HepG2 (cell line): ENCODE measurements at regions not wholly inside any gene's neighbourhood (a gene's known extent, or its start where the extent isn't known, plus 50 kb on each side); places are given as distances from the start of the nearest gene placed in this dataset.

ENCODE experiments used
- ATAC-seq: fragments of 200-7000 bp; cut with Tn5 transposase; 3 replicates; pipeline ENCODE4 v1.9.1; 2020; ENCODE audit warnings: mild to moderate bottlenecking, moderate library complexity
- BruUV-seq: library from RNA; stranded (reverse); fragments of 400-500 nt; replicated peaks from 2 replicates; lab custom pipeline; 2021; lab: Mats Ljungman, UMichigan
- CTCF ChIA-PET: fragments of 300-600 bp; formaldehyde crosslinking; extraction: SDS; loops from one replicate; lab custom pipeline; 2021; ENCODE audit warnings: low total read pairs, inconsistent platforms, low intra/inter-chr PET ratio; lab: Yijun Ruan, JAX
- POLR2A ChIA-PET: fragments of 350-600 bp; sonication (Branson Sonifier 250); formaldehyde crosslinking; loops from one replicate; lab custom pipeline; 2020; ENCODE audit warnings: antibody characterized with exemption, inconsistent platforms; lab: Yijun Ruan, JAX
- DNase-seq: peaks from one replicate; pipeline ENCODE4 v3.0.0-alpha.2; 2015; ENCODE audit warnings: low spot score
- FAIRE-seq: peaks from 3 replicates; lab custom pipeline; 2011; peaks lifted over from hg19 to GRCh38; lab: Jason Lieb, UNC
- H2AFZ ChIP-seq: one replicate; pipeline ENCODE4 v1.6.1; 2011; ENCODE audit warnings: low read length, inconsistent platforms
- H3K27ac ChIP-seq: fragments of 300-600 bp; 3 replicates; pipeline ENCODE4 v1.8.0; 2011; ENCODE audit warnings: mixed run types, mild to moderate bottlenecking, mixed read lengths, low read length, inconsistent platforms; ENCODE audit not compliant: insufficient read depth; ENCODE audit errors: extremely low read length
- H3K27me3 ChIP-seq, 2 experiments: fragments of 200-600 bp in 1 of 2; 2 replicates in 1 of 2; 3 replicates in 1 of 2; pipeline versions ENCODE4 v1.6.0 to v1.8.0; 2011; ENCODE audit warnings: low read length in 2 of 2, mild to moderate bottlenecking in 2 of 2, moderate library complexity in 2 of 2, inconsistent platforms in 1 of 2; ENCODE audit not compliant: insufficient read depth in 2 of 2, control insufficient read depth in 1 of 2
- H3K36me3 ChIP-seq, 2 experiments: fragments of 200-600 bp in 1 of 2; replicated peaks in 1 of 2; 2 replicates in 1 of 2; 3 replicates in 1 of 2; pipeline versions ENCODE4 v1.5.1 to v1.8.0; 2011; ENCODE audit warnings: low read length in 2 of 2, inconsistent platforms in 1 of 2; ENCODE audit not compliant: insufficient read depth in 2 of 2, control insufficient read depth in 1 of 2
- H3K4me1 ChIP-seq: 2 replicates; pipeline ENCODE4 v1.5.1; 2012; ENCODE audit warnings: low read length, inconsistent platforms; ENCODE audit not compliant: insufficient read depth
- H3K4me2 ChIP-seq: 2 replicates; pipeline ENCODE4 v1.6.0; 2011; ENCODE audit warnings: low read depth, low read length, inconsistent platforms
- H3K4me3 ChIP-seq, 3 experiments: fragments of 200-600 bp in 1 of 3; sonication (generic), shearing (Covaris generic) in 1 of 3; replicated peaks in 1 of 3; 2 replicates each; pipeline ENCODE4 v1.5.1; 2011 to 2016; ENCODE audit warnings: low read length in 3 of 3, inconsistent platforms in 2 of 3, low read depth in 2 of 3, mild to moderate bottlenecking in 2 of 3, control low read depth in 1 of 3, mixed read lengths in 1 of 3; ENCODE audit not compliant: insufficient read depth in 1 of 3
- H3K79me2 ChIP-seq: one replicate; pipeline ENCODE4 v1.6.1; 2011; ENCODE audit warnings: low read length, inconsistent platforms; ENCODE audit not compliant: insufficient read depth
- H3K9ac ChIP-seq: 2 replicates; pipeline ENCODE4 v1.6.0; 2011; ENCODE audit warnings: mild to moderate bottlenecking, low read depth, low read length, inconsistent platforms; ENCODE audit not compliant: insufficient read depth
- H3K9me3 ChIP-seq: 2 replicates; pipeline ENCODE4 v1.5.1; 2012; ENCODE audit warnings: mild to moderate bottlenecking, low read length
- H4K20me1 ChIP-seq: 2 replicates; pipeline ENCODE4 v1.6.0; 2011; ENCODE audit warnings: inconsistent platforms, mild to moderate bottlenecking, low read length, moderate library complexity; ENCODE audit not compliant: insufficient read depth
- ARNT2 ChIP-seq: sonication (generic); formaldehyde crosslinking; IDR thresholded peaks from 2 replicates; pipeline ENCODE4 v1.8.0; 2022; ENCODE audit warnings: mild to moderate bottlenecking, low read depth, missing genetic modification reagents, moderate library complexity
- CEBPG ChIP-seq: IDR thresholded peaks from 2 replicates; pipeline ENCODE4 v1.6.1; 2016
- CERS6 ChIP-seq: sonication (generic); formaldehyde crosslinking; IDR thresholded peaks from 2 replicates; pipeline ENCODE4 v1.5.0; 2020; ENCODE audit warnings: missing genetic modification reagents
- CSRNP2 ChIP-seq: sonication (generic); formaldehyde crosslinking; conservative IDR thresholded peaks from 2 replicates; pipeline ENCODE4 v1.8.0; 2022; ENCODE audit warnings: low read depth, missing genetic modification reagents
- DPF2 ChIP-seq: sonication (generic); formaldehyde crosslinking; IDR thresholded peaks from 2 replicates; pipeline ENCODE4 v1.4.0; 2020; ENCODE audit warnings: mild to moderate bottlenecking, low read depth, missing genetic modification reagents, borderline replicate concordance
- FOSL1 ChIP-seq: sonication (generic); formaldehyde crosslinking; IDR thresholded peaks from 2 replicates; pipeline ENCODE4 v1.9.0; 2021; ENCODE audit warnings: missing genetic modification reagents, borderline replicate concordance
- KLF9 ChIP-seq: IDR thresholded peaks from 2 replicates; pipeline ENCODE4 v1.6.1; 2016; ENCODE audit warnings: low read depth
- LCORL ChIP-seq, 2 experiments: fragments of 450-650 bp in 1 of 2; sonication (generic) in 1 of 2; formaldehyde crosslinking in 1 of 2; IDR thresholded peaks; 2 replicates each; pipeline versions ENCODE4 v1.5.0 to v1.6.1; 2017 to 2020; ENCODE audit warnings: antibody characterized with exemption in 1 of 2, missing genetic modification reagents in 1 of 2
- PRMT3 ChIP-seq: sonication (generic); formaldehyde crosslinking; IDR thresholded peaks from 2 replicates; pipeline ENCODE4 v1.8.1; 2022; ENCODE audit warnings: low read depth, mild to moderate bottlenecking, moderate library complexity, missing genetic modification reagents, borderline replicate concordance
- SALL2 ChIP-seq: sonication (generic); formaldehyde crosslinking; IDR thresholded peaks from 2 replicates; pipeline ENCODE4 v1.8.1; 2023; ENCODE audit warnings: mild to moderate bottlenecking, missing genetic modification reagents, inconsistent platforms
- SMARCE1 ChIP-seq: fragments of 450-650 bp; IDR thresholded peaks from 2 replicates; pipeline ENCODE4 v1.6.1; 2017; ENCODE audit warnings: borderline replicate concordance
- XRCC5 ChIP-seq: fragments of 200-400 bp; formaldehyde crosslinking; optimal IDR thresholded peaks from 2 replicates; pipeline ENCODE3; 2017; ENCODE audit warnings: mild to moderate bottlenecking, low read length
- ZBTB37 ChIP-seq: sonication (generic); formaldehyde crosslinking; IDR thresholded peaks from 2 replicates; pipeline ENCODE4 v1.4.0; 2020; ENCODE audit warnings: mild to moderate bottlenecking, missing genetic modification reagents
- ZBTB7B ChIP-seq: sonication (generic); formaldehyde crosslinking; IDR thresholded peaks from 2 replicates; pipeline ENCODE4 v1.4.0; 2020; ENCODE audit warnings: missing genetic modification reagents
- ZNF567 ChIP-seq: sonication (generic); formaldehyde crosslinking; IDR thresholded peaks from 2 replicates; pipeline ENCODE4 v1.8.1; 2023; ENCODE audit warnings: mild to moderate bottlenecking, missing genetic modification reagents, borderline replicate concordance
- ZNF619 ChIP-seq: sonication (generic); formaldehyde crosslinking; IDR thresholded peaks from 2 replicates; pipeline ENCODE4 v1.4.0; 2020; ENCODE audit warnings: mild to moderate bottlenecking, missing genetic modification reagents
- ZNF713 ChIP-seq: sonication (generic); formaldehyde crosslinking; IDR thresholded peaks from 2 replicates; pipeline ENCODE4 v1.4.0; 2020; ENCODE audit warnings: mild to moderate bottlenecking, missing genetic modification reagents
- ZSCAN9 ChIP-seq: IDR thresholded peaks from 2 replicates; pipeline ENCODE4 v1.6.1; 2016; ENCODE audit warnings: borderline replicate concordance
- WGBS: methylation state at CpG from one replicate; pipeline ENCODE4 v1.1.6; 2017; ENCODE audit warnings: low lambda C conversion rate; 5-methylcytosine and 5-hydroxymethylcytosine counted together
- in situ Hi-C: cut with HindIII; loops from 2 replicates; pipeline ENCODE4 v1.10.0; 2017; ENCODE audit warnings: low pct_unique_long_range_greater_than_20kb; ENCODE audit not compliant: extremely low pct_ligation_motif_present
- intact Hi-C: fragments of 100-400 bp; cut with micrococcal nuclease; formaldehyde crosslinking; loops from one replicate; pipeline ENCODE4 v1.10.0; 2022; ENCODE audit not compliant: unreplicated experiment
- TF ChIP-seq, protein P1 (sequence below): sonication (generic); formaldehyde crosslinking; IDR thresholded peaks from 2 replicates; pipeline ENCODE4 v1.4.0; 2020; ENCODE audit warnings: mild to moderate bottlenecking, missing genetic modification reagents

DNA sequence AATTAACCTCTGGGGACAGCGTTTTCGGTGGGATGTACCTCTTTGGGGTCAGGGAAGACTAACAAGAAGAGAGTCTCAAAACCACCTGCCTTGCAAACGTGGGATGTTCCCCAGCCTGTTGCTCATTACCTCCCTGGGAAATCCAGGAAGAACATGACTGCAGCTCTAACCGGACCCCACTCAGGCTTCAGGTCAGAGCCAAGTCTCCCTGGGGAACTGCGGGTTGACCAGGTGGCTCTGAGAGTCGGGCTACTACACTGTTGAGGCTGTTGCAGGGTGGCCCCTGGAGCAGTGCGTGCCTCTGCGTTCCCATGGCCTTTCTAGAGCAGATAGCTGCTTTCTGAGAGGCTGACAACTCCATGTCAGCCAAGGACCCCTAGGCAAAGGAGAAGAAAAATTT is 309.1 kb downstream of the FOXL1 start:
- Histone ChIP-seq H4K20me1 (no peaks in the 10 kb centered on the region), H3K36me3 (no peaks in the 10 kb centered on the region), H2AFZ (no peak overlapping the region), H3K4me2 (no peak overlapping the region), H3K27ac (no peak overlapping the region), H3K9ac (no peak overlapping the region), H3K4me1 (no peaks in the 10 kb centered on the region), H3K4me3 (no peak overlapping the region), H3K27me3 (peaks cover 4 to 55% of the 10 kb centered on the region in 2 experiments), H3K79me2 (no peaks in the 10 kb centered on the region), H3K9me3 (no peaks in the 10 kb centered on the region)
- no peak for DNase-seq
- in situ Hi-C loops (no loop called here), intact Hi-C loops (no loop called here)
- POLR2A ChIA-PET: no interaction called here
- no peak for ATAC-seq
- CTCF ChIA-PET: no interaction called here
- WGBS: 4% methylated on average over 7 of the region's 8 CpGs
- TF ChIP-seq ZBTB37: no peak
- no peak for TF ChIP-seq KLF9 (CRISPR knock-in tag)
- TF ChIP-seq DPF2 (CRISPR knock-in tag): no peak
- TF ChIP-seq ZSCAN9 (CRISPR knock-in tag): no peak
- no peak for TF ChIP-seq FOSL1
- no peak for TF ChIP-seq SALL2 (CRISPR knock-in tag)
- TF ChIP-seq PRMT3 (CRISPR knock-in tag): no peak
- TF ChIP-seq ZNF713 (CRISPR knock-in tag): no peak
- TF ChIP-seq ZBTB7B (CRISPR knock-in tag): no peak
- TF ChIP-seq, protein P1, sequence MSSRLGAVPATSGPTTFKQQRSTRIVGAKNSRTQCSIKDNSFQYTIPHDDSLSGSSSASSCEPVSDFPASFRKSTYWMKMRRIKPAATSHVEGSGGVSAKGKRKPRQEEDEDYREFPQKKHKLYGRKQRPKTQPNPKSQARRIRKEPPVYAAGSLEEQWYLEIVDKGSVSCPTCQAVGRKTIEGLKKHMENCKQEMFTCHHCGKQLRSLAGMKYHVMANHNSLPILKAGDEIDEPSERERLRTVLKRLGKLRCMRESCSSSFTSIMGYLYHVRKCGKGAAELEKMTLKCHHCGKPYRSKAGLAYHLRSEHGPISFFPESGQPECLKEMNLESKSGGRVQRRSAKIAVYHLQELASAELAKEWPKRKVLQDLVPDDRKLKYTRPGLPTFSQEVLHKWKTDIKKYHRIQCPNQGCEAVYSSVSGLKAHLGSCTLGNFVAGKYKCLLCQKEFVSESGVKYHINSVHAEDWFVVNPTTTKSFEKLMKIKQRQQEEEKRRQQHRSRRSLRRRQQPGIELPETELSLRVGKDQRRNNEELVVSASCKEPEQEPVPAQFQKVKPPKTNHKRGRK (CRISPR knock-in tag): no peak
- no peak for TF ChIP-seq SMARCE1
- no peak for TF ChIP-seq CSRNP2
- TF ChIP-seq CEBPG (CRISPR knock-in tag): no peak
- no peak for TF ChIP-seq XRCC5
- TF ChIP-seq LCORL (IDR thresholded peaks at IDR 0.05): no peak
- TF ChIP-seq LCORL (CRISPR knock-in tag; IDR thresholded peaks at IDR 0.05): no peak
- TF ChIP-seq CERS6 (CRISPR knock-in tag): no peak
- no peak for TF ChIP-seq ARNT2
- TF ChIP-seq ZNF567 (CRISPR knock-in tag): no peak
- TF ChIP-seq ZNF619: no peak
- FAIRE-seq: no peak
- no TSS peak for BruUV-seq
